ENCODE measurements at regions not wholly inside any gene's neighbourhood (a gene's known extent, or its start where the extent isn't known, plus 50 kb on each side); places are given as distances from the start of the nearest gene placed in this dataset.
"Not testable (repeated sequence)": the region's sequence is repeated elsewhere in the genome, so short reads cannot be mapped to it uniquely, and the experiment has no call there.

DNA sequence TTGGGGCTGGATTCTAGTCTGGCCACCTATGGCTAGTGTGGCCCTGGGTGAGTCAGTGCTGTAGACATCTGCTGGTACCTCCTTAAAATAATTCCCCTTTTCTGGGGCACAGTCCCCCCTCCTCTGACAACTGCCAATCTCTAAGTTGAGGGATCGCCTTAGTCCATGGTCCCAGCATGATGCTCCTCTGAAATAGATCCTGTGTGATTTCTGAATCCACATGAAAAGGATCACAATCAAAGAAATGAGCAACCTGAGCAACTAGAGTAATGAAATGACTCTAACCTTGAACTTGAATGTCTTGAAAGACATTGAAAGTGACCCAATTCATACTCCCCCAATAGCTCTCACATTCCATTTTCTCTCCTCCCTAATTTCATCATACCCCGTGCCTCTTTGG lies 332.5 kb downstream of the VRK1 start:
- WGBS, 3 donors, result 81 to 93% (median 87%) methylated on average over 2 of the region's 2 CpGs
- Histone ChIP-seq H3K9me3 (no peaks in the 10 kb centered on the region), H3K27me3 (ENCODE audit: insufficient read depth in 3 of 3, low read length in 2 of 3) (no peaks in the 10 kb centered on the region), H3K4me3 (no peak overlapping the region), H3K4me1 (no peaks in the 10 kb centered on the region), H3K27ac (no peak overlapping the region), H3K36me3 (ENCODE audit: insufficient read depth in 1 of 2, low read depth in 1 of 2) (no peaks in the 10 kb centered on the region)
- intact Hi-C loops (cut with DNase I), result no loop called here
- TF ChIP-seq CTCF (IDR thresholded peaks at IDR 0.05), result no peak
- no peak for DNase-seq
- ATAC-seq, result no peak

GRCh38 chr14:97135847-97136246 lies 338.7 kb downstream of the VRK1 start:
- ATAC-seq; intact Hi-C loops (cut with DNase I); H3K4me1 ChIP-seq; H3K9me3 ChIP-seq; H3K36me3 ChIP-seq (ENCODE audit: insufficient read depth in 1 of 2, low read depth in 1 of 2); H3K4me3 ChIP-seq; H3K27me3 ChIP-seq (ENCODE audit: insufficient read depth in 3 of 3, low read length in 2 of 3); DNase-seq; H3K27ac ChIP-seq: not testable (repeated sequence)
- WGBS, 3 donors, result 94 to 100% (median 97%) methylated on average over 1 of the region's 1 CpG

DNA sequence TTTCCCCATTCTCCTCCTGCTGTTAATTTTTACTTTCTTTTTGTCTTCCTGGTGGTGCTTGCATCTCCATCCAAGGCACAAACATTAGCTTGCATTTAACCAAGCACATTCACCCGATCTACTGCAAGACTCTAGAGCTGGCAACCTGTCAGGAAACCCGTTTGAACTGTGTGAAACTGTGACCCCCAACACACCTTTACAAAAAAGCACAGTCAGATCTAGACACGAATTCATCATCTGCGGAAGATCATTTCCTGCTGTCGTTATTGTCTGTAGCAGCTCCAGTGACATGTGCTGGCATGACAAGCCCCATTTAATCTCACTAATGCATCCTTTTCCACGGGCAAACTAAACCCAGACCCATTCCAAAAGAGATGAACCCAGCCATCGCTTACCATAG lies 340.5 kb downstream of the VRK1 start:
- no peak for TF ChIP-seq CTCF (IDR thresholded peaks at IDR 0.05)
- Histone ChIP-seq H3K4me1 (no peaks in the 10 kb centered on the region), H3K36me3 (ENCODE audit: insufficient read depth in 1 of 2, low read depth in 1 of 2) (no peaks in the 10 kb centered on the region), H3K27ac (no peak overlapping the region), H3K27me3 (ENCODE audit: insufficient read depth in 3 of 3, low read length in 2 of 3) (no peaks in the 10 kb centered on the region), H3K9me3 (no peaks in the 10 kb centered on the region), H3K4me3 (no peak overlapping the region)
- ATAC-seq, result no peak
- intact Hi-C loops (cut with DNase I), result no loop called here
- 60 to 68% (median 64%) methylated on average over 7 of the region's 7 CpGs for WGBS, 3 donors
- no peak for DNase-seq

GRCh38 chr14:97138801-97139200 lies 341.6 kb downstream of the VRK1 start:
- ATAC-seq (no peak), DNase-seq (no peak)
- H3K36me3 ChIP-seq (ENCODE audit: insufficient read depth in 1 of 2, low read depth in 1 of 2), result no peaks in the 10 kb centered on the region
- H3K27ac ChIP-seq, result no peak overlapping the region
- 68 to 75% (median 75%) methylated on average over 4 of the region's 4 CpGs for WGBS, 3 donors
- H3K4me3 ChIP-seq, result no peak overlapping the region
- no peaks in the 10 kb centered on the region for H3K9me3 ChIP-seq
- H3K4me1 ChIP-seq, result no peaks in the 10 kb centered on the region
- no peaks in the 10 kb centered on the region for H3K27me3 ChIP-seq (ENCODE audit: insufficient read depth in 3 of 3, low read length in 2 of 3)
- no peak for TF ChIP-seq CTCF (IDR thresholded peaks at IDR 0.05)
- intact Hi-C loops (cut with DNase I), result no loop called here

GRCh38 chr14:97143011-97143410 lies 345.8 kb downstream of the VRK1 start:
- no peak overlapping the region for H3K27ac ChIP-seq
- H3K36me3 ChIP-seq (ENCODE audit: insufficient read depth in 1 of 2, low read depth in 1 of 2), result no peaks in the 10 kb centered on the region
- WGBS, 3 donors, result 84 to 94% (median 92%) methylated on average over 1 of the region's 1 CpG
- intact Hi-C loops (cut with DNase I), result no loop called here
- H3K4me1 ChIP-seq, result no peaks in the 10 kb centered on the region
- no peak overlapping the region for H3K4me3 ChIP-seq
- H3K9me3 ChIP-seq, result no peaks in the 10 kb centered on the region
- DNase-seq (no peak), ATAC-seq (no peak)
- H3K27me3 ChIP-seq (ENCODE audit: insufficient read depth in 3 of 3, low read length in 2 of 3), result no peaks in the 10 kb centered on the region
- TF ChIP-seq CTCF (IDR thresholded peaks at IDR 0.05), result no peak

Data from psoas muscle (tissue), 7 donors.